ENCODE measurements at regions not wholly inside any gene's neighbourhood (a gene's known extent, or its start where the extent isn't known, plus 50 kb on each side); places are given as distances from the start of the nearest gene placed in this dataset.
A peak's percentile ranks its signal among the peaks of the same experiment; 100 is the strongest.

DNA sequence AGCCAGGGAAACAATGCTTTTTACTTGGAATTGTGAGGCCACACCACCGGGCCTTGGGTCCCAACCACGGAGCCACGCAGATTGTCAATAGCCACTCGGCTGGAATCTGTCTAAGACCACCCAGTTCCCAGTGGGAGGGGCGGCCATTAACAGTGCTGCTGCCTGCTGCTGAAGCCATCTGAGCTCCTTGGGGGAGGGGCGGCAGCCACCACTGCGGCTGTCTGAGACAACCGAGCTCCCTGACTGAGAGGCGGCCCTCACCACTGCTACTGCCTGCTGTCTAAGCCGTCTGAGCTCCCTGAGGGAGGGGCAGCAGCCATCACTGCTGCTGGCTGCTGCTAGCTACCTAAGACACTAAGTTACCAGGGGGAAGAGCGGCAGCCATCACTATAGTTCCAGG is 64.3 kb downstream of the DMRTA2 start:
- peak in 1 of 2 experiments; percentile 9 for DNase-seq

DNA sequence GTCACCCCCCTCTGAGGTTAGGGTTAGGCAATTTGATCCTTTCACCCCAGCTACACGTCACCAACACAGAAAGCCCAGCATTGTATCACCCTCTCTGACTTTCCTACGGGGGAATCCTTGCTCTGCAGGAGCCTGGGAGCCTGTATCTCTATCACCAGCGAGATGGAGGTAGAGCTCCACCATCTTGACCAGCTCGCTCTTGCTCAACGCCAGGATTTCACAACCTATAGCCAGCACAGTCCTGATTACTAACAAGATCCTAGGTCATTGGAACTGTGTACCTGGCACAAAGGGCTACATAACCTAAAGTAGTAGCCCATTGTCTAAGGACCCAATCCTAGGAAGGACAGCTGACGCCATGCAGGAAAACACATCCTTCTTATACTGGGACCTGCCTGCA is 66.1 kb downstream of the DMRTA2 start:
- DNase-seq, result no peak

DNA sequence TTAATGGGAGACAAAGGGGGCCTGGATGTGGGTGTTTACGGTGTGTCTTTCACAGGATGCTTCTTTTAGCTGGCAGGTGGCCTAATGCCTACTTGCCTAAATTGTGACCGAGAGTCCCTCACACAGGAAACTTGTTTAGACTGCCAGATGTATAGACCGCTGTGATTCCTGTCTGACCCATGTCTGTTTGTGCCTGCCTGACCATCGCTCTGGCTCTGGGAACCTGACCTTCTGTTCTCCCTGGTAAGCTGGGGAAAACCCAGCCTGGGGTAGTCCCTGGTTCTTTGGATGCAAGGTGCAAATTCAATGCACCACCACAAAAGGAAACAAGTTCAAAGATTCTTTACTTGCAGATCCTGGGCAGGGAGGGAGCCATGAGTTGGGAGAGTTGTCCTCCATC is 68.4 kb downstream of the DMRTA2 start:
- DNase-seq, result no peak

DNA sequence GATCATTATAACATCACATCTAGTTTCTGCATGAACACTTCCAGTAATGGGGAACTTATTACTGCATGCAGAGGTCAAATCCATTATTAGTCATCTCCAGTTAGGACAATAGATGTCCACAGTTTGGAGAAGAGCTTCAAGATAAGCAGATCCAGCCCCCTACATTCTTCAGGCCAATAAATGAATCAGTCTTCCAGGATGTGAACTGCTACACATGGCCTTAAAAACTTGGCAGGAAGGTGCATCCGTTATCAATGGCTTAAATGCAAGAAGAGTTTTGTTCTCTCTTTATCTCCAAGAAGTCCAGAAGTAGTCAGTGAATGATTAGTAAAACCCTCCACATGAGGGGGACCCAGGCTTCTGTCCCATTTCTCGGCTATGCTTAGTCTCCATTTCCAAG is 70.8 kb downstream of the DMRTA2 start:
- no peak for DNase-seq

DNA sequence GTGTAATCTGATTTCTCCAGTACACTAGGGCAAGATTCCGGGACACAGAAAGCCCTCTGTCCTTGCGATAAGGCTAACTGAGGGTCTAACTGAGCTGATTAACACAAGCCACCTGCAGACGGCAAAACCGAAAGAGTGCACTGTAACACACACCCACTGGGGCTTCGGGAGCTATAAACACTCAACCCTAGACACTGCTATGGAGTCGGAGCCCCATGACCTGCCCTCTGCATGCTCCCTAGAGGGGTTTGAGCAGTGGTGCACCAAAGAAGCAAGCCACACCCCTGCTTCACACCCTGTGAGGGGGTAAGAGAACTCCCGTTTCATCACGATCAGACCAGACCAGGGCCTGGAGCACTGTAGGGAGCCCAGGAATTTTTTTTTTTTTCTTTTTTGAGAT is 72.4 kb downstream of the DMRTA2 start:
- DNase-seq, result no peak

DNA sequence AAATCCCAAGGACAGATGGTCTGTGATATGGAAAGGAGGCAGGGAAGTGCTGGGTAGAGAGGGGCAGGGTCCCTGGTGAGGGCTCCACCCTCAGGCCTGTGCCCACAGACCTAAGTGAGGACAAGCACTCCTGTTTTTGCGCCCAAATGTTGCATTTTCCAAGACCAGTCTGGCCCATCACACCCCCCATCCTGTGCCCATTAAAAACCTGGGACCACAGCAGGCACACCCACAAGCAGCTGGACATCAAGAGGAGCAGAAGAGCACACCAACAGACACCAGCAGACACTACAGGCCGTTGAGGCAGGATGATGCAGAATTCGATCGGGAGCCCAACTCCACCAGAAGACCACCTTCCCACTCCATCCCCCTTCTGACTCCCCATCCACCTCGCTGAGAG is 72.8 kb downstream of the DMRTA2 start:
- no peak for DNase-seq

DNA sequence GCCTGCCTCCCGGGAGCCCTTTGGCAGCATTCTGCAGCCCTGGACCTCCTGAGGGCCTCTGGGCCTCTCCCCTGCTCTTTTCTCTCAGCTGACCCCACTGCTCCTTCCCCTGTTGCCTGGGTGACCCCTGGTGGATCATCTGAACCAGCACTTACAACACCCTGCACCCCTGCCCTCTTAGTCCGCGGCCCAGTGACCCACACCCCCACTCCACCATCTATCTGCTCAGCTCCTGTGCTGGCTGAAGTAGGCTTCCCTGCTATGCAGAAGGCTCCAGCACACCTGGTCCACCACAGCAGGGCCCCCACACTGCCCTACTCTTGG is 74.0 kb downstream of the DMRTA2 start:
- no peak for DNase-seq

DNA sequence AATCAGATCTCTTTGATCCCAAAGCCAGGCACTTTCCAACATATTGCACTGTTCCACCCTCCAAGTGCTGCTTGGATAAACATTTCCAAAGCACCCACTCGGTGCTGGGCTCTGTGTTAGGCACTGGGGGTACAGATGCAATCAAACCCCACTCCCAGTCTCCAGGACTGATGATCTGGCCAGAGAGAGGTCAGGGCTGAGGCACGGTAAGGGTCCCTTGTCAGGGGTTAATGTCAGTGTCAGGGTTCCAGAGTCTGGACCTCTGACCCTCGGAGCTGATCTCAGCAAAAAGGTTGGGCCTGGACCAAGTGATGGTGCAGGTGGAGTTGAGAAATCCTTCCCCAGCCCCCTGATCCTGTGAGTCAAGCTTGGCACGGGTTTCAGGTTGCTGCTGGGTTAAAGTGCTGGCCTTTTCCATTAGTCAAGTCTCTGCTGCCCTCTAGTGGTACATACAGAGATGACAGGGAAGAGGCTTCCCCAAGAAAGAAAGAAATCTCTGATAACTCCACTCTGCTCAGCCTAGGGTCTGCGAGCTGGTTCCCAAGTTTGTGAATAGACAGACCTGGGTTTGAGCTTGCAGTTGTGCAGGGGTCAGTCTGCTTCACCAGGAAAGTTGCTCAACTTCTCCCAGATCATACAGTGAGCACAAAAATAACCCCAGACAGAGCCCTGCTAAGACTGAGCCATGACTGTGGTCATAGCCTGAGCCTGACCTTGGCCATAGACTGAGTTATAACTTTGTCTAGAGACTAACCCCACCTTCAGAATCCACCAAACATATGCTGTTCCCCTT is 74.6 kb downstream of the DMRTA2 start:
- DNase-seq, result peak; percentile 68 to 84

DNA sequence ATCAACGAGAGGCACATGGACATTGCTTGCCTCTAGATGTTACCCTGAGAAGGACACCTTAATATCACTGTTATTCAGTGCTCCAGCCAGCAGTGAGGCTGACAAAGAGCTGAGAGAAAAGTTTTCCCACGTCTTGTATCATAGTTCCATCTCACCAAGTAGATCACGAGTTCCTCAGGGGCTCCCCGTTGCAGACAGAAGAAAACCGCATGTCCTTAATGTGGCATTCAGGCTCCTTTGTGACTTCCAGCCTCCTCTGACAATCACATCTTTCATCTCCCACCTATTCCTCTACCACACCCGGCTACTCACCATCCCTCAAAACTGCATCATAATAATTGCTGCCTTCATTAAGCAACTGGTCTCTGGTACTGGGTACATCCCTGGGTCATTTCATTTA is 75.3 kb downstream of the DMRTA2 start:
- DNase-seq, result no peak

DNA sequence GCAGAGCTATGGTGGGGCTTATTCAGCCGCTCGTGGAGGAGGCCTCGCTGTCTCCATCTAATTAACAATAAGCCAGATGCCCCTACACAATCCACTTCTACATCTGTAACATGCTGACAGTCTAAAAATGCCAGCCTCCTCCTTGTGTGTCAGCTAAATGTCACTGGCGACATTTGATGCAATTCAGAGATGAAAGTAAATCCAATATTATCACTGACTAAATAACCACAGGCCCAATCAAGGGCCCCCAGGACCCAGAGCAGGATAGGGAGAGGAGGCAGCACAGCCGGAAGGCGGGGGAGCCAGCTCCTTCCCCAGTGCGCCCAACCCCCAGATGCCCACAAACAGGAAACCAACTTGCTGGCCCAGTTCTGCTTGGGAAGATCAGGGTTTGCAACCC is 76.6 kb downstream of the DMRTA2 start:
- DNase-seq, result no peak

DNA sequence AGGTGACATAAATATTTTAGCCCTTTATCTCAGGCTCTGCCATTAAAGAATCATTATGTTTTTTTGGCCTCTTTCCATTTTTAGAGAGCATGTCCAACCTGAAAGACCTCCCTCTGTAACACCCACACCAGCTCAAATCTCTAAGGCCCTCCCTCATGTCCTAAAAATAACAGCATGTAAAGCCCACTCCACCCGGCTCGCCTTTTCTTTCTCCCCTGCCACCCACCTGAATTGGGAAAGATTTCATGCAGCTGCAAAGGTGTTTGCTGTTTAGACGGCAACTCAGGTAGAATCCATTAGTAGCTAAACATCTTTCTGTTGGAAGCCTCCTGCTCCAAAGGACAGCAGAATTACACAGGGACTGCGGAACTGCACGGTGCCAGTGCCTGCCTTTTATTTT is 79.9 kb downstream of the DMRTA2 start:
- no peak for DNase-seq

DNA sequence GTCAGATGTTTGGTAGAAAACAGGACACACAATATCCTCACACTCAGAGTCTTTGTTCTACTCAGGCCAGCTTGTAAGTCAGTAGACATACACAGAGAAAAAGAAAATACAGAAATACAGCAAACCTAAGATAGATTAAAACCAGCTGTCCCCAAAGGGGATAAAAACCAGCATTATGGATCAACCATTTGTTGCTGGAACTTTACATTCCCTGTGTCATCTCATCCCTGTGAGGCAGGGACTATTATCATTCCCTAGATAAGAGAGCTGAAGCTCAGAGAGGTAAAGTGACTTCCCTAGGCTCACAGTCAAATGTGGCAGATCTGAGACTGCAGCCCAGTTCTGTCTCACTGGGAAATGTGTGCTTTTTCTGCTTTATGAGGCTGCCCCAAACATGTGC is 80.7 kb downstream of the DMRTA2 start:
- DNase-seq, result no peak

DNA sequence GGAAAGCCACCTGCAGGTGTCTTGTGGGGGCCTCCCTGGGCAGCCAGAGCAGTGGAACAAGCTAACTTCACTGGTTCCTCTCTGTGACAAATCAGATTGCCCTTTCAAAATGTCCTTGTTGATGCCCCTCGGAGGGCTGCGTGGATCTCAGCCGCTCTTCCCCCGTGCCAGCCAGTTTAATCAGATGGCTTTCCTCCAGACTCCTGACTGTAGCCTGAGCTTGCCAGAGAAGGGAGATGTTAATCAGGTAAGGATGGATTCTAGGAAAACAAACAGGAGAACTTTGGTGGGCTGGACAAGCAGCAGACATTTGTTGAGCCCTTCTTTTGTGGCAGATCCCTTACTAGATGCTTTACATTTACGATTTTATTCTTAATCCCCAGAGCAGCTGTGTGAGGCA is 88.2 kb downstream of the DMRTA2 start:
- DNase-seq, result peak in 1 of 2 experiments; percentile 30

DNA sequence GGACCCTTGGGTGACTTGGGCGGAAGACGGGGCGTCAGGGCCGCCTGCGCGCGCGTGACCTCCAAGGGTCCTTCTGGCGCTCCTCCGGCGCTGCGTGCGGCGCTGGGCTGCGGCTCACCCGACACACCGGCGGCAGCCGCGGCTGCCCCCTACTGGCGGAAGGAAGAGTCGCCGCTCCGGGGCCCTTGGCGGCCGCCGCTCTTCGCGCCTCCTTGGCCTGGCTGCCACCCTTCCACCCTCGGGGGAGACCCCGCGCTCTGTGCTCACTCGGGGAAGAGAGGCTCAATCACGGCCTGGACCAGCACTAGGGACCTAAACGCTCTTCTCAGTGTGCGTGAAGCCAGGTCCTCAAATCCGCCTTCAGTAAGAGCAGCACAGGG is 89.7 kb downstream of the DMRTA2 start:
- DNase-seq, result peak in 1 of 2 experiments; percentile 43

DNA sequence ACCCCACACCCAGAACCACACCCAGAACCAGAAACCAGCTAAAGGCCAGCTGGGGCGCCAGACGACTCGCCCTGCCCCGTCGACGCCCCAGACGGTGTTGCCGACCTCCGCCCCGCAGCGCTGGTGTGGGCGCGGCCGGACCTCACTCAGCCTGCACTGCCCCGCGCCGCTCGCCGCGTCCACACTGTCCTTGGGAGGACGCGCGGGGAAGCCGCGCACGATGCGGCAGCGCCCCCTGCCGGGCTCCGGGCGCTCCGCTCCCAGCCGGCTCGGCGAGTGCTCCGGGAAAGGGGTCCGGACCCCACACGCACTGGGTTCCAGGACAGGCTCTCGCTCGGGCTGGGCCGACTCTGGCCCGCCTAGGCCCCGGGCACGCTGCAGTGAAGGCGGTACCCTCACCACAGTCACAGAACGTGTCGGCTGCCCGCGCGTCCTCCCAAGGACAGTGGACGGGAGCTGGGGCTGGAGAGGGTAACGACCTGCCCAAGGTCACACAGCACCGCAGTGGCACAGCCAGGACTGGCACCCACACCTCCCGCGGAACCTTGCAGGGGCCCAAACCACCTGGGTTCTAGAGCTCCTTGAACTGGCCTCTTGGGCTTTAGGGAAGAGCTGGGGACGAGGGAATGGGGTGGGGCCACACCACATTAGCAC is 90.2 kb downstream of the DMRTA2 start:
- peak; percentile 24 to 65 for DNase-seq

DNA sequence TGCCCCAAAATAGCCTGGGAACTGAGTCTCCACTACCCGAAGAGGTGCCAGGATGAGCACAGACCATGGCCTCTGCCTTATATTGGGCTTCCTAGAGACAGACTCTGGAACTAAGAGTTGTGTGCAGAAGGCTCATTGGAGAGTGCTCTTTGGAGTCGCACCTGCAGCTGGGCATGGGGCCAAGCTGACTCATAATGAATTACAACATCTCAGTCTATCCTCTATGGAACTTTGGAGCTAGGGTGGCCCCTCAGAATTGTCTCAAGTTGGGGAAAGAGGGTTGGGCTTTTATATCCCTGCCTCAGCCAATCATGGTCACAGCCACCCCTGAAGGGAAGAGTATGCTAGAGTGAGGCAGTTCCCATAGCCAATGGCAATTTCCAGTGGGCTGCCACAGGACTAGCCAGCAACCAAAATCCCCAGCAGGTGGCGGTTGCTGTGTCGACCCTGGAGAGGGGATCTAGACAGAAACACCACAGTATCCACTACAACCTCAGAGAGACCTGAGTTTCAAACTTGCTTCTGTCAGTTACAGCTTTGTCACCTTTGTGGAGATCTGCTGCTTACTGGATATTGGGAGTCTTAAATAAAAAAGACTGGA is 93.8 kb downstream of the DMRTA2 start:
- DNase-seq, result peak in 1 of 2 experiments; percentile 16

DNA sequence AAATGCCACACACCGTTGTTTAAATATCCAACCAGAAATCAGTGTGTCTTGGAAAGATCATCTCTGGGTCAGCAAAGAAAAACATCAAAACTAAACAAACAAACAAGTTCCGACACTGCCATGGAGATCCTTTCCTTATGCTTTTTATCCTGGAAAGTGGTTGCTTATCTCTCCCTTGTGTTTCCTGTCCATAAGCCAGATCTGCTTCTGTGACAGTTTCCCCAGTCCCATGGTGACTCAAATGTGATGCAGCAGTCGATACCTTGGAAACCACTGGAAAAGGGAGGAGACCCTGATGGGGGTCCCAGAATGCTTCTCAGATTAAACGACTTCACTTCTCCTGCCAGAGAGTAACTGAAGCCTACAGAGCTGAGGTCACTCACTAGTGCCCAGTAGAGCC is 94.7 kb downstream of the DMRTA2 start:
- DNase-seq, result no peak

DNA sequence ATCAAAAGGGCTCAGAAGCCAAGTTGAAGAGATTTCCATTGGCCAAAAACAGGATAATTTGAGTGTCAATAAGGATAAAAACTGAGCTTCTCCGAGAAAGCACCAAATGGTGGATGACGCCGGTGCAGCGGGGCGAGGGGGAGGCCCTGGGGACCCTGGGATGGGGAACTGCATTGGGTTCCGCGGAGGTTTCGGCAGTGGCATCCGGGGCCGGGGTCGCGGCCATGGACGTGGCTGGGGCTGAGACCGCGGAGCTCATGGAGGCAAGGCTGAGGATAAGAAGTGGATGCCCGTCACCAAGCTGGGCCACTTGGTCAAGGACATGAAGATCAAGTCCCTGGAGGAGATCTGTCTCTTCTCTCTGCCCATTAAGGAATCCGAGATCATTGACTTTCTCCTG is 97.2 kb downstream of the DMRTA2 start:
- DNase-seq, result no peak

DNA sequence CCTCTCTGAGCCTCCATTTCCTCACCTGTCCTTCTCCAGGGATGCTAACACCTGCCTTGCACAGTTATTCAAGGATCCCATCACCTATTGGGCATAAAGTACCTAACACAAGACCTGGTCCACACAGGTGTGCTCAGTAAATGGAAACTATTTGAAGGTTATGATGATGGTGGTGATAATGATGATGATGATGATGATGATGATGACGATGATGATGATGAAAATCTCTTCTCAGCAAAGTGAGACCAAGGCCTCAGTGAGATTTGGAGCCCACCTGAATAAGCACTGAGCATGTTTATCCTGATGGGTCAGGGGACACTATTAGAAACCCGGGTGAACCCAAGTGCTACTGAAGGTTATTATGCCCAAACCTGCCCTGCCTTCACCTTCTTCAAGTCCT is 100.7 kb downstream of the DMRTA2 start:
- DNase-seq, result no peak

DNA sequence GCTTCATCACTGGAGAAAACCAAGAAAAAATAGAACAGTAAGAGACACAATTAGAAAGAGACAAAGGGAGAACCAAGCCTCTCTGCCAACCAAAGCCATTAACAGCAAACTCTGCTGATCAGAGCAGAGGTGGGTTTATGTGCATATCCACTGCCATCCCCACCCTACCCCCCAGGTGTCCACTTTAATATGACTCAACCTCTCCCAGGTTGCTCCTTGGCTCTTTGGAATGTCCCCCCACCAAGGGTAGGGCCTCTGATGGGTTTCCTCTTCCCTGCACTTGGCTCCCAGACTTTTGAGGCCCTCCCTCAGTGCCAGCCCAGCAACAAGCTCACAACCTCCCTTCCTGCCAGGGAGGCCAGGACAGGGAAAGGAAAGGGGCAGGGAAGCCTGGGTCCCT is 104.8 kb downstream of the DMRTA2 start:
- DNase-seq, result no peak

DNA sequence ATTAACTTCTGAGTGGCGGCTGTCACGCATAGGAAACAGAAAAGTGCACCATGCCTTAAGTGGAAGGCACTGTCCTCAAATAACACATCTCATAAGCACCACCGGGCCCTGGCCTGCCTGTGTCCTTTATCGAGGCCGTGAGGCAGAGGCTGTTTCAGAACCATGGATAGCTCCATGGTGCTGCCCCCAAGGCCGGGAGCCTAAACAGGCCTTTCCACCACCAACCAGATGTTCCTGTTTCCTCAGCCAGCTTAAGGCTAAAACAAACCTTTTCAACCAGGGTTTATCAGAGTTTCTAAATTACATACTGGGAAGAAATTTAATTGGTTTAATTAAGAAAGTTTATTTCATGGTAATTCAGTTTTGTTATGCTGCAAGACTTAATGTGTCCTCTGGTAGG is 114.4 kb downstream of the DMRTA2 start:
- no peak for DNase-seq

DNA sequence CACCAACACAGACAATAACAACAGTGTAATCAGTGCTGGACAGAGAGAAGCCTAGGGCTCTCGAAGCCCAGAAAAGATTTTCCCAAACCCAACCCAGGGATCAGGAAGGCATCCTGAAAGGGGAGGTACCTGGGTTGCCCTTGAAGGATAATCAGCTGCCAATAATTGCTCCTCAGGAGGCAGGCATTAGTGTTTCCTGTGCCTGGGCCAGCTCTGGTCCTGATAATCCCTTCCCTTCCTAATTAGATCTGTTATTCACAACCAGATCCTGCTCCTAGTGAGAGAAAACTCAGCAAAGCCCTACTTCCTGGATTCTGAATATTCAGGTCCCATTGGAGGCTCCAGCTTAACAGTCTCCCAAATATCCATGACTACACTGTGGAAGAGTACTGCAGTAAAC is 117.4 kb downstream of the DMRTA2 start:
- peak; percentile 56 to 78 for DNase-seq

DNA sequence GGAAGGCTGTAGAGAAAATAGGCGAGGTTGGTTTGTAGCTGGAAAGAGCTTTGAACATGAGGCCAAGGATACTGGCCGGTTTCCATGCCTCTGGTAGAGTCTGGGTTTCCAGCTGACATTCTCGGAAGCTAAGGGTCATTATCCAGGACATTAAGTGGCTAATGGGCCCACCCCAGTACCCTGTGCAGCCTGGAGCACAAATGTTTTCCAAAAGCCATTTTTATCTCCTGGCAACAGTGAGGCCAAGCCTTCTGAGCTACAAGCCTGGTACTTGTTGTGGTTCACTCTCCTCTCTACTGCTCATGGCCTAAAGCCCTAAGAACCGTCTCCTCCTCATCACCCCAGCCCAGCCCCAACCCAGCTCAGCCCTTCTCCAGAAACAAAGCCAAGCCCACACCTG is 122.9 kb downstream of the DMRTA2 start:
- DNase-seq, result no peak

DNA sequence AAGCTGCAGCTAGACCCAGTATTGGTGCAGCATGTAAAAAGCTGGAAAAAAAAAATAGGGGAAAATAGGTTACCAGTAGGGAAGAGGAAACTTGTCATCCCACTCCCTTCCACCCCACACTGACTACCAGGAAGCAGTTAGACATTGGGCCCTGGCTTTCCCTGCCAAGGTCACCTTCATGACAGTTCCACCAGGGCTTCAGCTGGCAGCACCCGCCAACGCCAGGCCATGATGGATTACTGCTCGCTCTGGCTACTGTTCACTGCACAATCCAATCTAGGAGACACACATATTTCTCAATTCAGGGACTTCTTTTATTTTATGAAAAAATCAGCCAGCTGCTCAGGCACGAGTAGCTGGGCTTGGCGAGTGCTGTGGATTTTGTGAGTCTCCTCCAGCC is 127.7 kb downstream of the DMRTA2 start:
- no peak for DNase-seq

DNA sequence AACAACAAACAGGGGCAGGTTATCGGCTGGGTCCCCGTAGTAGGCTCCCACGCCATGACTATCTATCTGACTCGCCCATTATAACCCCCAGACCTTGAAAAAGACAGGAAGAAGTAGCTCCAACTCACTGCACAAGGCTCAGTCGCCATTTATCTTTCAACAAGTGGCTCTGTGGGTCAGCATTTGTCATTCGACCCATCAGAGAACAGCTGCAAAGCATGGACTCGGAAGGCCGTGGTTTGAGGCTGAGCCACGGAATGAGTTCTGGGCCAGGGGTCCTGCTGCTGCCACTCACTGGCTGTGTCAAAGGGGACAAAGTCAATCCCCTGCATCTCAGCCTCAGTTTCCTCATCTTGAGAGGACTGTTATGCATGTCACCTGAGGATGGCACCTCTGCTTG is 131.0 kb downstream of the DMRTA2 start:
- DNase-seq, result no peak

Data from NCI-H524 (cell line).